ENCODE measurements at regions not wholly inside any gene's neighbourhood (a gene's known extent, or its start where the extent isn't known, plus 50 kb on each side); places are given as distances from the start of the nearest gene placed in this dataset.

GRCh38 chr2:42971381-42971780 is 179.0 kb upstream of the HAAO start:
- TF ChIP-seq POLR2A (IDR thresholded peaks at IDR 0.05; ENCODE audit: low read depth, low read length), result no peak
- no peak for TF ChIP-seq TAF1 (IDR thresholded peaks at IDR 0.05; ENCODE audit: low read depth, low read length)
- no peak for TF ChIP-seq POU2F2 (IDR thresholded peaks at IDR 0.05; ENCODE audit: low read depth, low read length)
